SU-DHL-6 (cell line): ENCODE measurements at regions not wholly inside any gene's neighbourhood (a gene's known extent, or its start where the extent isn't known, plus 50 kb on each side); places are given as distances from the start of the nearest gene placed in this dataset.

Source experiments
- H2AFZ ChIP-seq: fragments of 200-600 bp; sonication (generic); 2 replicates; pipeline ENCODE4 v1.6.1; 2014; ENCODE audit warnings: low read depth, mild to moderate bottlenecking, moderate library complexity, mixed read lengths, antibody characterized with exemption, low read length; ENCODE audit not compliant: severe bottlenecking
- H3F3A ChIP-seq: fragments of 200-600 bp; shearing (Covaris generic); 2 replicates; pipeline ENCODE4 v1.6.0; 2016; ENCODE audit warnings: antibody characterized with exemption, mild to moderate bottlenecking; ENCODE audit not compliant: insufficient read depth
- H3K27ac ChIP-seq: fragments of 200-600 bp; sonication (generic); 2 replicates; pipeline ENCODE4 v1.5.1; 2016; ENCODE audit warnings: low read depth, mild to moderate bottlenecking, low read length, moderate library complexity, mixed read lengths
- H3K27me3 ChIP-seq: fragments of 200-600 bp; sonication (generic), shearing (Covaris generic); 2 replicates; pipeline ENCODE4 v1.6.0; 2014; ENCODE audit warnings: mild to moderate bottlenecking, low read length
- H3K36me3 ChIP-seq: fragments of 200-600 bp; sonication (generic); 2 replicates; pipeline ENCODE4 v1.6.1; 2014; ENCODE audit warnings: mild to moderate bottlenecking, low read length, mixed read lengths
- H3K4me2 ChIP-seq: fragments of 300-600, 200-600 bp; shearing (Covaris generic), sonication (generic); 2 replicates; pipeline ENCODE4 v1.6.0; 2014; ENCODE audit warnings: low read length, low read depth, mild to moderate bottlenecking; ENCODE audit not compliant: poor library complexity, severe bottlenecking
- H3K4me3 ChIP-seq: fragments of 200-600 bp; sonication (generic); 2 replicates; pipeline ENCODE4 v1.5.1; 2014; ENCODE audit warnings: antibody characterized with exemption, low read length, mild to moderate bottlenecking, mixed read lengths; ENCODE audit not compliant: insufficient read depth, poor library complexity, severe bottlenecking
- H3K79me2 ChIP-seq: fragments of 200-600 bp; sonication (generic); 2 replicates; pipeline ENCODE4 v1.6.1; 2014; ENCODE audit warnings: mild to moderate bottlenecking, low read length, moderate library complexity; ENCODE audit not compliant: insufficient read depth
- H3K9ac ChIP-seq: fragments of 200-600 bp; sonication (generic); 2 replicates; pipeline ENCODE4 v1.7.0; 2014; ENCODE audit warnings: mild to moderate bottlenecking, low read length
- H3K9me2 ChIP-seq: fragments of 200-600 bp; sonication (generic); replicated peaks from 2 replicates; pipeline ENCODE4 v1.6.1; 2014; ENCODE audit warnings: low read length; ENCODE audit not compliant: insufficient read depth
- H3K9me3 ChIP-seq: fragments of 200-600 bp; sonication (generic); 2 replicates; pipeline ENCODE4 v1.6.1; 2014; ENCODE audit warnings: low read length, mixed read lengths; ENCODE audit not compliant: insufficient read depth
- H4K20me1 ChIP-seq: fragments of 200-600 bp; sonication (generic); 2 replicates; pipeline ENCODE4 v1.6.1; 2014; ENCODE audit warnings: low read depth, mild to moderate bottlenecking, antibody characterized with exemption, low read length, moderate library complexity, mixed read lengths
- CTCF ChIP-seq: fragments of 200-600 bp; sonication (generic); IDR thresholded peaks from one replicate; pipeline ENCODE4 v1.5.1; 2017; ENCODE audit warnings: antibody characterized with exemption, mild to moderate bottlenecking, low read length, moderate library complexity; ENCODE audit not compliant: insufficient read depth, poor library complexity, severe bottlenecking
- EZH2phosphoT487 ChIP-seq: fragments of 200-600 bp; sonication (generic), shearing (Covaris generic); conservative IDR thresholded peaks from 2 replicates; pipeline ENCODE4 v1.6.1; 2018; ENCODE audit warnings: mild to moderate bottlenecking, antibody characterized with exemption, low read length, moderate library complexity, mixed read lengths

GRCh38 chr2:125471963-125472362, 1184.0 kb upstream of the GYPC start:
- Histone ChIP-seq H2AFZ (no peak overlapping the region), H3K79me2 (no peaks in the 10 kb centered on the region), H3K4me3 (no peak overlapping the region), H3K27ac (no peak overlapping the region), H3F3A (no peaks in the 10 kb centered on the region), H3K9me2 (no peaks in the 10 kb centered on the region), H3K36me3 (no peaks in the 10 kb centered on the region), H3K27me3 (no peaks in the 10 kb centered on the region), H4K20me1 (no peaks in the 10 kb centered on the region), H3K9me3 (no peaks in the 10 kb centered on the region), H3K9ac (no peak overlapping the region), H3K4me2 (no peak overlapping the region)
- no peak for TF ChIP-seq EZH2phosphoT487
- TF ChIP-seq CTCF: no peak

- H3K36me3 ChIP-seq: no peaks in the 10 kb centered on the region
- H4K20me1 ChIP-seq: no peaks in the 10 kb centered on the region
- no peak overlapping the region for H3K27ac ChIP-seq
- TF ChIP-seq CTCF (no peak), EZH2phosphoT487 (no peak)
- no peaks in the 10 kb centered on the region for H3F3A ChIP-seq
- no peaks in the 10 kb centered on the region for H3K27me3 ChIP-seq
- H3K79me2 ChIP-seq: no peaks in the 10 kb centered on the region
- no peak overlapping the region for H2AFZ ChIP-seq
- H3K4me2 ChIP-seq: no peak overlapping the region
- no peaks in the 10 kb centered on the region for H3K9me3 ChIP-seq
- H3K9me2 ChIP-seq: no peaks in the 10 kb centered on the region
- H3K4me3 ChIP-seq: no peak overlapping the region
- H3K9ac ChIP-seq: no peak overlapping the region
Observed at GRCh38 chr2:125479143-125479636, 1176.8 kb upstream of the GYPC start.

- no peak for TF ChIP-seq EZH2phosphoT487
- no peak for TF ChIP-seq CTCF
- Histone ChIP-seq H3K27me3 (no peaks in the 10 kb centered on the region), H3F3A (no peaks in the 10 kb centered on the region), H3K4me2 (no peak overlapping the region), H4K20me1 (no peaks in the 10 kb centered on the region), H2AFZ (no peak overlapping the region), H3K36me3 (no peaks in the 10 kb centered on the region), H3K4me3 (no peak overlapping the region), H3K79me2 (no peaks in the 10 kb centered on the region), H3K27ac (no peak overlapping the region), H3K9ac (no peak overlapping the region), H3K9me2 (no peaks in the 10 kb centered on the region), H3K9me3 (no peaks in the 10 kb centered on the region)
Observed at GRCh38 chr2:125490308-125490707, 1165.7 kb upstream of the GYPC start.
